WTC11 (cell line): ENCODE measurements at regions not wholly inside any gene's neighbourhood (a gene's known extent, or its start where the extent isn't known, plus 50 kb on each side); places are given as distances from the start of the nearest gene placed in this dataset.

Experiments used
- ATAC-seq: fragments of 200-7000 bp; cut with Tn5 transposase; 2 replicates; pipeline ENCODE4 v1.10.0; 2021; ENCODE audit warnings: mild to moderate bottlenecking, moderate library complexity
- CTCF ChIA-PET: fragments of 300-600 bp; sonication (Branson Sonifier 250); formaldehyde crosslinking; loops from one replicate; lab custom pipeline; 2021; ENCODE audit warnings: antibody characterized with exemption; lab: Charles Lee
- POLR2A ChIA-PET: fragments of 350-600 bp; sonication (Branson Sonifier 250); formaldehyde crosslinking; loops from one replicate; lab custom pipeline; 2021; ENCODE audit warnings: antibody characterized with exemption; lab: Charles Lee
- DNase-seq: peaks from one replicate; pipeline ENCODE4 v3.0.0; 2021; ENCODE audit warnings: low spot score
- H3K27ac Mint-ChIP-seq: 2 replicates; pipeline ENCODE4 v1.8.0; 2021; ENCODE audit warnings: mixed read lengths
- H3K27me3 Mint-ChIP-seq: 2 replicates; pipeline ENCODE4 v1.8.0; 2021; ENCODE audit warnings: low read depth, mild to moderate bottlenecking, moderate library complexity, mixed read lengths
- H3K36me3 Mint-ChIP-seq: 2 replicates; pipeline ENCODE4 v1.8.0; 2021; ENCODE audit warnings: mixed read lengths
- H3K4me1 Mint-ChIP-seq: 2 replicates; pipeline ENCODE4 v1.8.0; 2022; ENCODE audit warnings: mixed read lengths
- H3K4me3 Mint-ChIP-seq: 2 replicates; pipeline ENCODE4 v1.8.0; 2021; ENCODE audit warnings: mild to moderate bottlenecking, moderate library complexity, mixed read lengths
- H3K9me3 Mint-ChIP-seq: 2 replicates; pipeline ENCODE4 v1.8.0; 2021; ENCODE audit warnings: mixed read lengths
- CREM ChIP-seq: sonication (generic); formaldehyde crosslinking; IDR thresholded peaks from 2 replicates; pipeline ENCODE4 v1.8.1; 2022; ENCODE audit warnings: mild to moderate bottlenecking, missing genetic modification reagents, moderate library complexity
- ELF4 ChIP-seq: sonication (generic); formaldehyde crosslinking; IDR thresholded peaks from 2 replicates; pipeline ENCODE4 v1.8.1; 2022; ENCODE audit warnings: low read depth, mild to moderate bottlenecking, moderate library complexity, missing genetic modification reagents
- EMX1 ChIP-seq: fragments of 250-450 bp; sonication (Bioruptor Pico); IDR thresholded peaks from 2 replicates; pipeline ENCODE4 v1.8.0; 2021; ENCODE audit warnings: mild to moderate bottlenecking
- ETV6 ChIP-seq: sonication (generic); formaldehyde crosslinking; IDR thresholded peaks from 2 replicates; pipeline ENCODE4 v1.8.1; 2022; ENCODE audit warnings: mild to moderate bottlenecking, missing genetic modification reagents
- JAZF1 ChIP-seq: fragments of 250-450 bp; sonication (Bioruptor Pico); IDR thresholded peaks from 2 replicates; pipeline ENCODE4 v1.9.0; 2021; ENCODE audit warnings: moderate library complexity, mild to moderate bottlenecking, inconsistent platforms
- TEAD4 ChIP-seq: sonication (generic); formaldehyde crosslinking; IDR thresholded peaks from 2 replicates; pipeline ENCODE4 v1.8.0; 2022; ENCODE audit warnings: mild to moderate bottlenecking, missing genetic modification reagents
- ZNF263 ChIP-seq: sonication (generic); formaldehyde crosslinking; IDR thresholded peaks from 2 replicates; pipeline ENCODE4 v1.8.1; 2022; ENCODE audit warnings: low read depth, mild to moderate bottlenecking, moderate library complexity, missing genetic modification reagents
- TF ChIP-seq, protein P1 (sequence below): sonication (generic); formaldehyde crosslinking; IDR thresholded peaks from 2 replicates; pipeline ENCODE4 v1.8.0; 2022; ENCODE audit warnings: mild to moderate bottlenecking, missing genetic modification reagents
- TF ChIP-seq, protein P2 (sequence below): fragments of 250-450 bp; sonication (Bioruptor Pico); IDR thresholded peaks from 2 replicates; pipeline ENCODE4 v2.1.2; 2022; ENCODE audit warnings: mild to moderate bottlenecking, moderate library complexity
- TF ChIP-seq, protein P3 (sequence below): sonication (generic); formaldehyde crosslinking; IDR thresholded peaks from 2 replicates; pipeline ENCODE4 v1.8.1; 2022; ENCODE audit warnings: low read depth, mild to moderate bottlenecking, moderate library complexity, missing genetic modification reagents, borderline replicate concordance
- TF ChIP-seq, protein P4 (sequence below): fragments of 250-450 bp; sonication (Bioruptor Pico); IDR thresholded peaks from 2 replicates; pipeline ENCODE4 v1.8.0; 2021; ENCODE audit warnings: mild to moderate bottlenecking
- TF ChIP-seq, protein P5 (sequence below): sonication (generic); formaldehyde crosslinking; IDR thresholded peaks from 2 replicates; pipeline ENCODE4 v1.8.0; 2023; ENCODE audit warnings: missing genetic modification reagents, mild to moderate bottlenecking, borderline replicate concordance
- TF ChIP-seq, protein P6 (sequence below): sonication (generic); formaldehyde crosslinking; IDR thresholded peaks from 2 replicates; pipeline ENCODE4 v1.8.0; 2022; ENCODE audit warnings: mild to moderate bottlenecking, missing genetic modification reagents
- TF ChIP-seq, protein P7 (sequence below): sonication (generic); formaldehyde crosslinking; IDR thresholded peaks from 2 replicates; pipeline ENCODE4 v1.8.1; 2023; ENCODE audit warnings: mild to moderate bottlenecking, missing genetic modification reagents
- TF ChIP-seq, protein P8 (sequence below): fragments of 250-450 bp; sonication (Bioruptor Pico); IDR thresholded peaks from 2 replicates; pipeline ENCODE4 v1.9.0; 2021; ENCODE audit warnings: mild to moderate bottlenecking, borderline replicate concordance

DNA sequence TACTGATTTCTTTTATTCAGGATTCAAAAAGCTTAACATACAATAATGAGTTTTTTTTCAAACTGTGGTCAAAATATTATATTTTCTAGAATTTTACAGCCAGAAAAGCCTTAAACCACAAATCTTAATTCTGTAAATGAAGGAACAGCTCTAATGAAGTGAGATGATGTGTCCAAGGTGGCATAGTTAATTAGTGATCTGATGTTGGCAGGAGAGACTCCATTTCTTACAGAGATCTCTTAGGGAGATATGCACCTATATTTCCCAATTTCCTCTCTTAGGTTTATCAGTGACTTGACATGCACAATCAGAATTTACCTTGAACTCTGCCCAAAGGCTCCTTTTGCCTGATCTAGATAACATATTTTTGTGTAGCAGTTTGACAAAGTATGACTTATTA, 211.1 kb upstream of the ZNF804B start:
- H3K27me3 Mint-ChIP-seq: 0 out of 2 replicates have a peak, but pooled peaks cover 2% of the 10 kb centered on the region
- TF ChIP-seq, protein P1, sequence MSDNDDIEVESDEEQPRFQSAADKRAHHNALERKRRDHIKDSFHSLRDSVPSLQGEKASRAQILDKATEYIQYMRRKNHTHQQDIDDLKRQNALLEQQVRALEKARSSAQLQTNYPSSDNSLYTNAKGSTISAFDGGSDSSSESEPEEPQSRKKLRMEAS (CRISPR knock-in tag): no peak
- TF ChIP-seq, protein P2, sequence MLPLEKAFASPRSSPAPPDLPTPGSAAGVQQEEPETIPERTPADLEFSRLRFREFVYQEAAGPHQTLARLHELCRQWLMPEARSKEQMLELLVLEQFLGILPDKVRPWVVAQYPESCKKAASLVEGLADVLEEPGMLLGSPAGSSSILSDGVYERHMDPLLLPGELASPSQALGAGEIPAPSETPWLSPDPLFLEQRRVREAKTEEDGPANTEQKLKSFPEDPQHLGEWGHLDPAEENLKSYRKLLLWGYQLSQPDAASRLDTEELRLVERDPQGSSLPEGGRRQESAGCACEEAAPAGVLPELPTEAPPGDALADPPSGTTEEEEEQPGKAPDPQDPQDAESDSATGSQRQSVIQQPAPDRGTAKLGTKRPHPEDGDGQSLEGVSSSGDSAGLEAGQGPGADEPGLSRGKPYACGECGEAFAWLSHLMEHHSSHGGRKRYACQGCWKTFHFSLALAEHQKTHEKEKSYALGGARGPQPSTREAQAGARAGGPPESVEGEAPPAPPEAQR (CRISPR knock-in tag): no peak
- TF ChIP-seq, protein P3, sequence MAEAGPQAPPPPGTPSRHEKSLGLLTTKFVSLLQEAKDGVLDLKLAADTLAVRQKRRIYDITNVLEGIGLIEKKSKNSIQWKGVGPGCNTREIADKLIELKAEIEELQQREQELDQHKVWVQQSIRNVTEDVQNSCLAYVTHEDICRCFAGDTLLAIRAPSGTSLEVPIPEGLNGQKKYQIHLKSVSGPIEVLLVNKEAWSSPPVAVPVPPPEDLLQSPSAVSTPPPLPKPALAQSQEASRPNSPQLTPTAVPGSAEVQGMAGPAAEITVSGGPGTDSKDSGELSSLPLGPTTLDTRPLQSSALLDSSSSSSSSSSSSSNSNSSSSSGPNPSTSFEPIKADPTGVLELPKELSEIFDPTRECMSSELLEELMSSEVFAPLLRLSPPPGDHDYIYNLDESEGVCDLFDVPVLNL: no peak
- TF ChIP-seq, protein P4, sequence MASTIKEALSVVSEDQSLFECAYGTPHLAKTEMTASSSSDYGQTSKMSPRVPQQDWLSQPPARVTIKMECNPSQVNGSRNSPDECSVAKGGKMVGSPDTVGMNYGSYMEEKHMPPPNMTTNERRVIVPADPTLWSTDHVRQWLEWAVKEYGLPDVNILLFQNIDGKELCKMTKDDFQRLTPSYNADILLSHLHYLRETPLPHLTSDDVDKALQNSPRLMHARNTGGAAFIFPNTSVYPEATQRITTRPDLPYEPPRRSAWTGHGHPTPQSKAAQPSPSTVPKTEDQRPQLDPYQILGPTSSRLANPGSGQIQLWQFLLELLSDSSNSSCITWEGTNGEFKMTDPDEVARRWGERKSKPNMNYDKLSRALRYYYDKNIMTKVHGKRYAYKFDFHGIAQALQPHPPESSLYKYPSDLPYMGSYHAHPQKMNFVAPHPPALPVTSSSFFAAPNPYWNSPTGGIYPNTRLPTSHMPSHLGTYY (CRISPR knock-in tag): no peak
- TF ChIP-seq CREM: no peak
- TF ChIP-seq ZNF263 (CRISPR knock-in tag): no peak
- TF ChIP-seq, protein P5, sequence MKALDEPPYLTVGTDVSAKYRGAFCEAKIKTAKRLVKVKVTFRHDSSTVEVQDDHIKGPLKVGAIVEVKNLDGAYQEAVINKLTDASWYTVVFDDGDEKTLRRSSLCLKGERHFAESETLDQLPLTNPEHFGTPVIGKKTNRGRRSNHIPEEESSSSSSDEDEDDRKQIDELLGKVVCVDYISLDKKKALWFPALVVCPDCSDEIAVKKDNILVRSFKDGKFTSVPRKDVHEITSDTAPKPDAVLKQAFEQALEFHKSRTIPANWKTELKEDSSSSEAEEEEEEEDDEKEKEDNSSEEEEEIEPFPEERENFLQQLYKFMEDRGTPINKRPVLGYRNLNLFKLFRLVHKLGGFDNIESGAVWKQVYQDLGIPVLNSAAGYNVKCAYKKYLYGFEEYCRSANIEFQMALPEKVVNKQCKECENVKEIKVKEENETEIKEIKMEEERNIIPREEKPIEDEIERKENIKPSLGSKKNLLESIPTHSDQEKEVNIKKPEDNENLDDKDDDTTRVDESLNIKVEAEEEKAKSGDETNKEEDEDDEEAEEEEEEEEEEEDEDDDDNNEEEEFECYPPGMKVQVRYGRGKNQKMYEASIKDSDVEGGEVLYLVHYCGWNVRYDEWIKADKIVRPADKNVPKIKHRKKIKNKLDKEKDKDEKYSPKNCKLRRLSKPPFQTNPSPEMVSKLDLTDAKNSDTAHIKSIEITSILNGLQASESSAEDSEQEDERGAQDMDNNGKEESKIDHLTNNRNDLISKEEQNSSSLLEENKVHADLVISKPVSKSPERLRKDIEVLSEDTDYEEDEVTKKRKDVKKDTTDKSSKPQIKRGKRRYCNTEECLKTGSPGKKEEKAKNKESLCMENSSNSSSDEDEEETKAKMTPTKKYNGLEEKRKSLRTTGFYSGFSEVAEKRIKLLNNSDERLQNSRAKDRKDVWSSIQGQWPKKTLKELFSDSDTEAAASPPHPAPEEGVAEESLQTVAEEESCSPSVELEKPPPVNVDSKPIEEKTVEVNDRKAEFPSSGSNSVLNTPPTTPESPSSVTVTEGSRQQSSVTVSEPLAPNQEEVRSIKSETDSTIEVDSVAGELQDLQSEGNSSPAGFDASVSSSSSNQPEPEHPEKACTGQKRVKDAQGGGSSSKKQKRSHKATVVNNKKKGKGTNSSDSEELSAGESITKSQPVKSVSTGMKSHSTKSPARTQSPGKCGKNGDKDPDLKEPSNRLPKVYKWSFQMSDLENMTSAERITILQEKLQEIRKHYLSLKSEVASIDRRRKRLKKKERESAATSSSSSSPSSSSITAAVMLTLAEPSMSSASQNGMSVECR (CRISPR knock-in tag): no peak
- no peak for TF ChIP-seq ETV6
- TF ChIP-seq EMX1 (CRISPR knock-in tag): no peak
- no peak for TF ChIP-seq TEAD4 (CRISPR knock-in tag)
- TF ChIP-seq JAZF1: no peak
- TF ChIP-seq, protein P6, sequence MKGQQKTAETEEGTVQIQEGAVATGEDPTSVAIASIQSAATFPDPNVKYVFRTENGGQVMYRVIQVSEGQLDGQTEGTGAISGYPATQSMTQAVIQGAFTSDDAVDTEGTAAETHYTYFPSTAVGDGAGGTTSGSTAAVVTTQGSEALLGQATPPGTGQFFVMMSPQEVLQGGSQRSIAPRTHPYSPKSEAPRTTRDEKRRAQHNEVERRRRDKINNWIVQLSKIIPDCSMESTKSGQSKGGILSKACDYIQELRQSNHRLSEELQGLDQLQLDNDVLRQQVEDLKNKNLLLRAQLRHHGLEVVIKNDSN (CRISPR knock-in tag): no peak
- TF ChIP-seq, protein P7, sequence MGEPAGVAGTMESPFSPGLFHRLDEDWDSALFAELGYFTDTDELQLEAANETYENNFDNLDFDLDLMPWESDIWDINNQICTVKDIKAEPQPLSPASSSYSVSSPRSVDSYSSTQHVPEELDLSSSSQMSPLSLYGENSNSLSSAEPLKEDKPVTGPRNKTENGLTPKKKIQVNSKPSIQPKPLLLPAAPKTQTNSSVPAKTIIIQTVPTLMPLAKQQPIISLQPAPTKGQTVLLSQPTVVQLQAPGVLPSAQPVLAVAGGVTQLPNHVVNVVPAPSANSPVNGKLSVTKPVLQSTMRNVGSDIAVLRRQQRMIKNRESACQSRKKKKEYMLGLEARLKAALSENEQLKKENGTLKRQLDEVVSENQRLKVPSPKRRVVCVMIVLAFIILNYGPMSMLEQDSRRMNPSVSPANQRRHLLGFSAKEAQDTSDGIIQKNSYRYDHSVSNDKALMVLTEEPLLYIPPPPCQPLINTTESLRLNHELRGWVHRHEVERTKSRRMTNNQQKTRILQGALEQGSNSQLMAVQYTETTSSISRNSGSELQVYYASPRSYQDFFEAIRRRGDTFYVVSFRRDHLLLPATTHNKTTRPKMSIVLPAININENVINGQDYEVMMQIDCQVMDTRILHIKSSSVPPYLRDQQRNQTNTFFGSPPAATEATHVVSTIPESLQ (CRISPR knock-in tag): no peak
- TF ChIP-seq, protein P8, sequence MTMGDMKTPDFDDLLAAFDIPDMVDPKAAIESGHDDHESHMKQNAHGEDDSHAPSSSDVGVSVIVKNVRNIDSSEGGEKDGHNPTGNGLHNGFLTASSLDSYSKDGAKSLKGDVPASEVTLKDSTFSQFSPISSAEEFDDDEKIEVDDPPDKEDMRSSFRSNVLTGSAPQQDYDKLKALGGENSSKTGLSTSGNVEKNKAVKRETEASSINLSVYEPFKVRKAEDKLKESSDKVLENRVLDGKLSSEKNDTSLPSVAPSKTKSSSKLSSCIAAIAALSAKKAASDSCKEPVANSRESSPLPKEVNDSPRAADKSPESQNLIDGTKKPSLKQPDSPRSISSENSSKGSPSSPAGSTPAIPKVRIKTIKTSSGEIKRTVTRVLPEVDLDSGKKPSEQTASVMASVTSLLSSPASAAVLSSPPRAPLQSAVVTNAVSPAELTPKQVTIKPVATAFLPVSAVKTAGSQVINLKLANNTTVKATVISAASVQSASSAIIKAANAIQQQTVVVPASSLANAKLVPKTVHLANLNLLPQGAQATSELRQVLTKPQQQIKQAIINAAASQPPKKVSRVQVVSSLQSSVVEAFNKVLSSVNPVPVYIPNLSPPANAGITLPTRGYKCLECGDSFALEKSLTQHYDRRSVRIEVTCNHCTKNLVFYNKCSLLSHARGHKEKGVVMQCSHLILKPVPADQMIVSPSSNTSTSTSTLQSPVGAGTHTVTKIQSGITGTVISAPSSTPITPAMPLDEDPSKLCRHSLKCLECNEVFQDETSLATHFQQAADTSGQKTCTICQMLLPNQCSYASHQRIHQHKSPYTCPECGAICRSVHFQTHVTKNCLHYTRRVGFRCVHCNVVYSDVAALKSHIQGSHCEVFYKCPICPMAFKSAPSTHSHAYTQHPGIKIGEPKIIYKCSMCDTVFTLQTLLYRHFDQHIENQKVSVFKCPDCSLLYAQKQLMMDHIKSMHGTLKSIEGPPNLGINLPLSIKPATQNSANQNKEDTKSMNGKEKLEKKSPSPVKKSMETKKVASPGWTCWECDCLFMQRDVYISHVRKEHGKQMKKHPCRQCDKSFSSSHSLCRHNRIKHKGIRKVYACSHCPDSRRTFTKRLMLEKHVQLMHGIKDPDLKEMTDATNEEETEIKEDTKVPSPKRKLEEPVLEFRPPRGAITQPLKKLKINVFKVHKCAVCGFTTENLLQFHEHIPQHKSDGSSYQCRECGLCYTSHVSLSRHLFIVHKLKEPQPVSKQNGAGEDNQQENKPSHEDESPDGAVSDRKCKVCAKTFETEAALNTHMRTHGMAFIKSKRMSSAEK (CRISPR knock-in tag): no peak
- TF ChIP-seq ELF4 (CRISPR knock-in tag): no peak
- H3K9me3 Mint-ChIP-seq: peaks cover 33% of the 10 kb centered on the region
- no peak for DNase-seq
- no peaks in the 10 kb centered on the region for H3K4me1 Mint-ChIP-seq
- ATAC-seq: no peak
- H3K36me3 Mint-ChIP-seq: peaks cover 18% of the 10 kb centered on the region
- ChIA-PET CTCF (interaction anchor here (2.2 to 3.0 kb wide), 2 partner anchors 211 to 305 kb away, joined by 8 to 9 read pairs; partner anchors contain the start of gene ZNF804B), POLR2A (no interaction called here)
- no peak overlapping the region for H3K4me3 Mint-ChIP-seq
- no peak overlapping the region for H3K27ac Mint-ChIP-seq
